COLO829 (cell line): ENCODE measurements at regions not wholly inside any gene's neighbourhood (a gene's known extent, or its start where the extent isn't known, plus 50 kb on each side); places are given as distances from the start of the nearest gene placed in this dataset.

Source experiments
- DNase-seq: peaks from one replicate; pipeline ENCODE4 v3.0.0; 2012; ENCODE audit warnings: low spot score

DNA sequence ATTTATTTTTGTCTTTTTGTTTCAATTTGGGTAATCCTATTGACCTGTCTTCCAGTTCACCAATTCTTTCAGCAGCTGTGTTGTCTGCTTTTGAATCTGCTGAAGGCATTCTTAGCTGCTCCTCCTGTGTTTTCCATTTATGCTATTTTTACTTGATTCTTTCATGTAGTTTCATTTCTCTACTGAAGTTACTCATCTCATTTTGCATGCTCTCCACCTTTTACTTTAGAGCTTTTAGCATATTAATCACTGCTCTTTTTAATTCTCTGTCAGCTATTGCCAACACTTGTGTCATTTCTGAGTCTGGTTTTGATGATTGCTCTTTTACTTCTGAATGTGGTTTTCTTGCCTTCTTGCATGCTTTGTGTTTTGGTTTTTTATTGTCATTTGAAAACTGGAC lies 496.0 kb upstream of the CLINT1 start:
- no peak for DNase-seq

DNA sequence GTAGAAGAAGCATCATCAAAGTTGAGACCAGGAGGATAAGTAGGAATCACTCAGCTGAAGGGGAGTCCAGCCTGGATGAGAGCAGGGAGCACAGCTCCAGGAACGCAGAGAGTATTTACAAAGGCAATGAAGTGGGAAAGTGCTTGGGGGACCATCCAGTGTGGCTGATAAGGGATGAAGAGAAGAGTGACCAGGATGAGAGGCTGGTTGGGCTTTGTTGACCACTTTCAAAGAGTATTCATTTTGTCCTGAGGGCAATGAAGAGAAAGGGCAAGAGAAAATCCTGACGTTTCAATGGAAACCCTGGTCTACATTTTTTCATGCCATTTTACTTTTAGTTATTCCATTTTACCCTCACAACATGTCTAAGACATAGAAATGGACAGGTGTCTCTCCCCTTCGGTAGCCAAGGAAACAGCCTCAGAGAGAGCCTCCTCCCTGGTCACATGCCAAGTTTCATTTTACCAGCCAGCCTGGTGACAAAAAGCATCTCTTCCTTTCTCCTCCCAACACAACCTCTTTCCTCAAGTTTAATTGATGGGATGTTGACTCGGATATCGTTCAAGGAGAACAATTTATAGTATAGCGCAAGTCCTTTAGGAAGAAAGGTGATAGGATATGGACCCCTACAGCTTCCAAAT lies 492.7 kb upstream of the CLINT1 start:
- no peak for DNase-seq

DNA sequence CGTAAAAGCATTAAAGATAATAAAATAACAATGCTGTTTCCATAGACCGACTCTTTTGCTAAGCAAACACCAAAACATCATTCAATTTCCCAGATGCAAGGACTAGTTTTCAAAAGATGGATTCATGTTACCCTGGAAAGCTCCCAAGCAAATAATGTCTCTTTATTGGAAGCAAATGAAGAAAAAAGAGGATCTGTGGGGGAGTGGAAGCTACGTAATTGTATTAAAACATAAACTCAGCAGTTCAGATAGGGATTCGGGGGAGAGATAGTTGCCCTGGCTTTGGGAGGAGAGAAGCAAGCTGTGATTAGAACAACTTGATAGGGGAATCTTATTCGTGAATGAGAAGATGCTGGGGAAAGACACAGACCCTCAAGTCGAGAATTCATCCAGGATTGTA lies 491.0 kb upstream of the CLINT1 start:
- DNase-seq: no peak

DNA sequence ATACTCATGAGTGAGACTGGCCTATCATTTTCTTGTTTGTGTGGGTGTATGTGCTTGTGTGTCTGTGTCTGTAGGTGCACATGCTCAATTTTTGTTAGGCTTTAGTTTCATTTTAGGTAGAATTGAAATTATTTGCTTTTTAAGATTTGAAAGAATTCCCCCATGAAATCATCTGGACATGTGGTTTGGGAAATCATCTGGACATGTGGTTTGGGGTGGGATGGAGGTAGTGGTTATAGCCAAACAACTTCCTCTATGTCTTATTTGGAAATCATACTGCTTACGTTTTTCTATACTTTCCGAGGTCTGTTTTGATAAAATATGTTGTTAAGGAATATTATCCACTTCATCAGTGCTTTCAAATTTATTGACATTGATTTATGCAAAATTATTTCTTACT lies 485.4 kb upstream of the CLINT1 start:
- DNase-seq: no peak

DNA sequence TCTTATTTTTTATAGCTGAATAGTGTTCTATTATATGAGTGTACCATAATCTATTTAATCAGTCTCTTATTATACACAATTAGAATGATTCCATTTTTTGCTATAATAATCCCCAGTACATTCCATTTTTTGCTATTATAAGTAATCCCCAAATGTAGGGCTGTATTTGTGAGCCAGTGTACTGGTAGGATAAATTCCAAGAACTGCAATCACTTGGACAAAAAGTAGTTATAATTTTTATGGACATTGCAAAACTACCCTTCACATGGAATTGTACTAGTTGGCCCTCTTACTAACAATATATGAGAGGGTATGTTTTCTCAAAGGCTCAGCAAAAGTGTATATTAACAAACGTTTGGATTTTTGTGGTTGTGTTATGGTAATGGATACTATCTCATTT lies 481.7 kb upstream of the CLINT1 start:
- no peak for DNase-seq

DNA sequence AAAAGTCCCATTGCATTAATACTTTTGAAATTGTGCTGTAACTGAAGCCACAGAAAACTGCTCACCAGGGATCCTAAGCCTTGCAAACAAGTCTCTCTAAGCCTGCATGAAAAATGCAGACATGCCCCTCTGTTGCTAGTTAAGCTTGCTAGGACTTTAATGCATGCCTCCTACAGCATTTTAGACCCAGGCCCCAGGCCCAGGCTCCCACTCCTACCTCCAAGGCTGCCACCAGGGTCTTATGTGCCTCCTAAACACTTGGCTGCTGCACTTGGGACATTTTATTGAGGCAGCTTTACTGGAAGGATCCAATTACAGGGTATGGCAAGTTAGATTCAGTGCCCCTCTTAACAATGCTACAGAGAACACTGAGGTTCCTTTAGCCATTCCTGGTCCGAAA lies 467.3 kb upstream of the CLINT1 start:
- no peak for DNase-seq

DNA sequence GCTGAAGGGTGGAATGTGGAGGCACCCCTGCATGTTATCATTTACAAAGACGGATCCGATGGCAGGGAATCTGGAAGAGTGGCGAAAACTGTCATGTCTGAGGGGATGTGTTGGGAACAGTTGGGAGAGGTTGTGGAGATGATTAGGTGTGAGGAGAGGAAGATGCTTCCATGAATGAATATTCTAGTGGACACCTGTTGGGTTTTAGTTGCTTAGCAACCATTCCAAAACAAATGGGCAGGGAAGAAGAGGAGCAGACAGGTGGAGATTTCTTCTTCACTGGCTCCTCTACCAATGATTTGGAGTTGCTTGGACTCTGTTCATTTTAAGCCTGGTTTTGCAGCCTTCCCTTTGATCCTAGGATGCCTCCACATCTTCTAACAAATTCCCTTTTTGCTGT lies 465.3 kb upstream of the CLINT1 start:
- DNase-seq: no peak

DNA sequence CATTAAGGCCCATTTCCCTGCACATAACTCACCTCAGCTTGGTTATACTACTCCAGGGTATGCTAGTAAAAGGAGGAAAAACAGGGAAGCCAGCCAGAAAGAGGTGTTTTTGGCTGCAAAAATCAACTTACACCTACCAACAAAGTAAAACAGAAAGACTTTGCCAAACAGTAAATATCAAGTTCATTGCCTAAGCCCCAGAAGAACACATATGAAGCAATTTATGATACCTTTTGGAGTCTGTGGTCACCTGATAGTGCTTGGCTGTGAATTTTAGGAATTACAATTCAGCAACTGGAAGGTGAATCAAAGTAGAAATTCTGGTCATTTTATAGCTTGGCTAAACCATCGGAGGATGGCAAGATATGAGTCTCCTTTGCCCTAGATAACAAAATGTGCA lies 463.7 kb upstream of the CLINT1 start:
- no peak for DNase-seq

DNA sequence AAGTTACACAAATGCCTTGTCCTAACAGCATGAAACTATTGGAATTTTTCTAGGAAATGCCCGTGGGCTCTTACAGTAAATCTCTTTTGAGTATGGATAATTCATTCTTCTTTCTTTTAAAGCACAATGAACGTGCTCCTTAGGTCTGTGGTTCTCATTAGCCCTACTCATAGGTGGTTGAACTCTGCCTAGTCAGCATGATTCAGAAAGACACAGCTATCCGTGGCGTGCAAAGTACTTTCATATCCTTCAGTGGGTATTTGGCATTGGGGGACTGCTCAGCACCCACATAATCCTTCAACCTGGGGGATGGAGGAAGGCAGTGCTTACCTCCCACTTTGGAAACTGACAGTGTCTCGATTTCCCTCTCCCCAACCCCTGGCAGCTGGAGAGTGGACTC lies 462.0 kb upstream of the CLINT1 start:
- DNase-seq: no peak

DNA sequence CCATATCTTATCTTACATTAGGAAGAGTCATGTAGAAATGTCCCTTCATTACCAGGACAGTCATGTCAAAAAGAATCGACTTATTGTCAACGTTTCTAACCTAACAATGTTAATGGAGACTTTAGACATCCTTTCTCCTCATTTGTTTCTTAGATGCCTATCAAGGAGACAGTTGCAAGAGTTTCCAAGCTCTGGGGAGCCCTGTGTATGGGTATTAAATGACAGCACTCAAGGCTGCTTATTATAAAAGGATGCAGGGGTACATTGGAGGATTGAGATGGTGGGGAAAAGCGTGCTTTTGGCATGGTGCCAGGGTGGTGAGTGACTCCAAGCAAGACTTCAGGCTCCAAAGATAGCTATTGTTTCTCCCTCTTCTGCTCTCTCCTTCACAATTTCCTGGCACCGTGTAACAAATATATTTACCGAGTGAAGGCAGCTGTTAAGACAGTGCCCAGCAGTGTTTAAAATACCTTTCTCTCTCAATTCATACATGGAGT lies 461.3 kb upstream of the CLINT1 start:
- no peak for DNase-seq

DNA sequence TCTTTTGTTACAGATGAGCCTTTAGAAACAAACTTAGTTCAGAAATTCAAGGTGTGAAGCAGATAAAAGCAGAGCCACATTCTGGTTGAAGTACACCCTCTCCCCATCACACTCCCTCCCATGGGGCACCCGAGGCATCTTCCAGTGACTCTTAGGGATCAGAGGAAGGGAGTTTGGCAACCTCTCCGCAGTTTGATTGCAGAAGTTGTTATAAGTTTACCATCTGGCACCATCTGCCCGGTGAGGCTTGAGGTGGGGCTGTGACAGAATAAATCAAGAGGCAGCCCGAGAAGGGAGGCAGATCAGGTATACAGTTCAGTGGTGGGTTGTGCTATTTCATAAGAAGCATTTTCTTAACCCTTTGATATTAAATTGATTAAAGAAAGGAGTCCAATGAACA lies 458.6 kb upstream of the CLINT1 start:
- DNase-seq: no peak

DNA sequence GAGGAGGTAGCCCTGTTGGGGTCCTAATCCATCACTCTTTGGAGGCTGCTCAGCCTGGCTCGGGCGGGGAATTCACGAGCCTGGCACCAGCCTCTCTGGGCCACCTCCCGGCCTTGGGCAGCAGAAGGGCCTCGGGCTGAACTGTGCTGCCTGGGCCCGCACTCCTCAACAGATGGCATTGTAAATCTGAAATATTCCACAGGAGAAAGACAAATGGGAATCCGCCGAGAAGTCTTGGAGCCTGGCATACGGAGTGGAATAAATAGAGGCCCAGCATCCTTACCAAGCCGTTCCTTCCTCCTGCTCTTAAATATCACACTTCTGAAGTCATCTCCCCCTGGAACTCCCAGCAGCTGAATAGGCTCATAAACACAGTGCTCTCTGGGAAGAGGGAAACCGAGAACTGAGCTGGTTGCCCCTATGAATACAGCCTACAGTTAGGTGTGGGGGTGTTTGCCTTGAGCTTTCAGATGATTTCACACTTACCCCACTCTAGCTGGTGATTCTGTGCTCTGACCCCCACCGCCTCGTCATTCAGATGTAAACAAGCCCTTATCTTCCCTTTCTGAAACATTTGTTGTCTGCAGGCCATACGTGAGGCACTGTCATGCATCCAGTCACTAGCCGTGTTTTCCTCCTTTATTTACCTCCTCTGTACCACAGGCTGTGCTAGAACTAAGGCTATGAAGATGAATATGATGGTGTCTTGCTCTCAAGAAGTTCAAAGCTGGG lies 455.0 kb upstream of the CLINT1 start:
- DNase-seq: no peak

DNA sequence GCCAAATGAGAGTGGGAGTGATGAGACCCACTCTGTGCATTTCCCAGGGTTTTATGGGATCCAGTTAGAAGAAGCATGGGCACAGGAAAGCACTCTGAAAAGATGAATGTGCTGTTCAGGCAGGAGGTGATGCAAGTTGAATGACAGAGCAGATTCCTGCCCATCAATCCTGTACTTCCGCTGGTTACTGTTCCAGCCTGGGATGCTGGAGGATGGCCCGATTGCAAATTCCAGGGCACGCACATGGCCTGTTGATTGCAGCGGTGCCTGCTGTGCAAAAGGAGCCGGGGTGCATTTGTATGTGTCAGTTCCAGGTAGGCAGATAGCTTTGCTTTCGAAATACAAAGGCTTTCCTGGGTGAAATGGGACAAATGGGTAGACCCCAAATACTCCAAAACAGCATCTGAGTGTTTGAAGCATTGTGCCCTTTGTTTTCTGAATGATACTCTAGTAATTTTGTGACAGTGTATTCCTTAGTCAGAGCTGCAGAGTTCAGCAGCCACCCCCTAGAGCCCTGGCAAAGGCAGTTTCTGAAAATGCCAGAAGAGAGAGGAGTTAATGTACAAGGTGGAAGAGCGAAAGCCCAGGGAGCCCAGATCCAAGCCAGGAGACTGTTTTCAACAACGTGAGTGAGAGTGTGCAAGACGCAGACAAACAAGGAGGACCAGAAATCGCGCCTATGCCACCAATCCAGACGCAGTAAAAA lies 454.2 kb upstream of the CLINT1 start:
- DNase-seq: no peak

DNA sequence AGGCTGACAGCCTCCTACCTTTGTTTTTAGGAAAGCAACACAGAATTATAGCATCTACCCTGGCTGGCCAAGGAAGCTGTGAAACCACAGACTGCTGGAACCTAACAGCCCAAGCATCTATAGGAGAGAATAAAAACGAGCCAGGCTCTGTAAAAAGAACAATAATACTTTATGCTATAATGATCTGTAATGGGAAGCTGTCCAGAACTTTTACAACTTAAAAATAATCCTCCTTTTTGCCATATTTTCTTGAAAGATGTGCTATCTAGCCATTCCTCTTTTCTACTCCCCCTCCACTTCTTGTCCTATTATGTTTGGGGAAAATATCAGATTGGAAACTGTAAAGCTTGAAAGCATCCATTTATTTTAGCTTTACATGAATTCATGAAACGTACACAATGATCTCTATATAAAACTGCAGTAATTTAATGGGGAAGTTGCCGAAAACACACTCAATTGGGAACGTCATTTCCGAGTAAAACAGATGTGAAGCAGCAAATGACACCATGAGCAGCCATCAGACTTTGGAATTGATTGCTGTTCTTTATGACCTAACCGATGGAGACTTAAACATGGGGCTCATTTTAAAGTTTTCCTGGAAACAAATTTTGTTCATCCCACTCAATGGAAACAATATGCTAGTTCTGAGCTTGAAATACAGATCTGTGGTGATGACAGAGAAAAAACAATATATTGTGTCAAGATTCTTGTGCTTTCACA lies 450.3 kb upstream of the CLINT1 start:
- no peak for DNase-seq

DNA sequence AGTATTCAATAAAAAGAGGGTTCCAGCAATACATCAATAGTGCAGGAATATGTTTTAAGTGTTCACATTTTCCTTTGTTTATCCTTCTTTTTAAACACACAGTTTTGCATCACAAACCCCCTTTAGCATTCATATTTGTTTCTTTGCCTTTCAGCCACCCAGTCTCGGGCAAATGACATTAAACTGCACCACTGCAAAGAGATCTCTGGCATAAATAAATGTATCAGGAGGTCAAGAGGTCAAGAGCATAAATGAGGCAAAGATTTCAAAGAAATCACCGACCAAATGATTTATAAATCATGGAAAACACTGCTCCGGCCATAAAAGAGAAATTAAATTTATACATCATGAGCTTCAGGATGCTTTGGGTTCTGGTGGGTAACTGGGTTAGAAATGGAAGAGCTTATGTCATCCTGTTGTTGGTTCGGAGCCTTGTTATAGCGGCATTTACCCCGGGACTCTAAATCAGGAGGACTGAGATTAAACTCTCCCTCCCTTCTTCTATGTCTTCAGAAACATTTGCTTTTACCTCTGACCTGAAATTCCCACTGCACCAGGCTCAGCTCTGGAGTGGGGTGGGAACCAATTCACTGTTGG lies 449.6 kb upstream of the CLINT1 start:
- DNase-seq: no peak

DNA sequence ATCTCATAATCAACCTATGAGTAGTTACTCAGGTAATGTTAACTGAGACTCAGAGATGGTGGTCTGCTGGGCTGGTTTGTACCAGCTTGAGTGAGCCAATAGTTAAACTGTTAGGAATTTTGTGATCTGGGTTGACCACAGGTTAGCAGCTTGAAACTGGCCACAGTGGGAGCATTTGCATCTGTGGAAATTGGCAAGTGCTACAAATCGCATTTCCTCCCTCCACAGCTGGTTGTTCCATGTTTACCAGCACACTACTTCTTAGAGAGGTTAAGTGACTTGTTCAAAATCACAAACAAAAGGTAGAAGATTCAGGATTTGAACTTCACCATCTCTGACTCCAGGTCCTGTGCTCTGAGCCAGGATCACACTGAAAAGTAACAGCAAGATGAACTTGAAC lies 446.9 kb upstream of the CLINT1 start:
- DNase-seq: no peak

DNA sequence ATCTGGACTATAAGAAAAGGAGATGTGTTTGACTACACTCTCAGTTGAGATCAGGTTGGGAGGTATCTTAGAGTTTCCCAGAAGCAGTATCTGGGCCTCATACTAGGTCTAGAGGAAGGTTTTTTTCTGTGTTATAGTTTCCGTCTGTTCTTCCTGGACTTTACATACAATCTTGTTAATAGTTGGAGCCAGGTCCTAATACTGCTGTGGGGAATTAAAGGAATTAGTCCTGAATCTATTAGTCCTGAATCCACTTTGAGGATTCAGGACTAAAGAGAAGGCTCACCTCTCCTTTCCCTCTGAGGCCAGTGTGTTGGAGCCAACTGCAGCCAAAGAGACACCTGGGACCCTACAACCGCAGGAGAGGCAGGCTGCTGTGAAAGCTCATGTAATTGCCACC lies 445.7 kb upstream of the CLINT1 start:
- no peak for DNase-seq

DNA sequence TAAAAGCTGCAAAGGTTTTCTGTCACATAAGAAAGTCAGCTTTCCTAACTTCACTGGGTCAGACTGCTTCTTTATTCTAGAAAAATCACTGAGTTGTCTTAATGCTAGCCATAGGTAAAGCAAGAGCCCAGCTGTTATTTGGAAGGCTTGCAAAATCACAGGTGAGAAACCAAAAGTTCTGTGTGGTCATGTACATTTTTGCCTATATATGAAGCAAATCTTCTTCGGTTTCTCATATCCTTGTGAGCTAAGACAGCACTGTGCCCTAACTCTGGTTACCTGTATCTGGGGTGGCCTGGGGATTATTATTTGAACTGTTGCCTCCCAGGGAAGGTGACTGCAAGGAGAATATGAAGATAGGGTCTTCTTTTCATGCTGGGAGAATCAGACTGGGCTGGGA lies 444.9 kb upstream of the CLINT1 start:
- no peak for DNase-seq

DNA sequence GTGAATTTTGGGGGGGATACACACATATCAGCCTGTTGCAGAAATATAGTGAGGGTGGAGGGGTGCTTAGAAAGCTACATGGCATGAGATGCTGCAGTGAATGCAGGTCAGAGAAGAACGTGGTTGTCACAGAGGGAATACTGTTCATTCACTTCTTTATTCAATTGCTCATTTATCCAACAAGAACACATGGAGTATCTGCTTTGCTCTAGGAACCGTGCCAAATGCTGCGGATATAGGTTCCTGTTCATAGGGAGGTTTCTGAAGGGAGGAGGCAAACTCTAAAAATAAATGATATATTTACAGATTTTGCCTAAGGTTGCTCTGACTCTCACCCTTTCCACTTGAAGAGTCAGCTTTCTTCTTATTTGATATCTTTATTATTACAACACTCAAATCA lies 444.3 kb upstream of the CLINT1 start:
- peak; percentile 64 for DNase-seq

DNA sequence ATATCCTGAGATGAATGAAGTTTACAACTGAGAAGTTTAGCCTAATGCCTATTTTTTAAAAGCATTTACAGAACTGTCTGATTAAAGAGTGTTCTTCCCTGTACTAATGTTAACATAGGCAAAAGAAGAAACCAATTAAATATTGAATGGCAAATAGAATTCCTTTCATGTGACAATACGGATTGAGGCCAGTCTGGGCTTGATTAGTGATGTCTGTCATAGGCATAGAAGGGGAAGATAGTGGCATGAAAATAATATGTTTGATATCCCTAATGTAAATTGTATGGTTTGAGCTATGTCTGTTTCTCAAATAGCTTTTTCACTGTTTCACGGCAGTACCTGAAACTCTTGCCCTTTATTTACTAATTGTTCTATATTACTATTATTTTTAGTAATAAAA lies 443.1 kb upstream of the CLINT1 start:
- no peak for DNase-seq

DNA sequence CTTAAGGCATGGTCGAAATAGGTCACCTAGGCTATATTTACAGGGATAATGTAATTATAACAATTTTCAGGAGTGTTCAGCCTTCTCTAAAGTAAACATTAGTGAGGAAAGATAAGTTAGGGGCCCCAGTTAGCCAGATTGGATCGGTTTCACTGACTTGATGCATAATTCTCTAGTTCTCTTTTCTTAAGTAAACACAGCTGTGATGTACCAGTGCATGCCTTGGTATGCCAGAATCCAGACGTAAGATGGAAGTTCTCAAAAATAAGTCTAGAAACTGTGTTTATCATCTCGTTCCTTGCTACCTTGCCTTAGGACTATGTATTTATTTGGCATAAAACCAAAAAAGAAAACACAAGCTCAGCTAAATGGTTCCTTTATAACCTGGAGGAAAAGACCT lies 442.2 kb upstream of the CLINT1 start:
- DNase-seq: no peak

DNA sequence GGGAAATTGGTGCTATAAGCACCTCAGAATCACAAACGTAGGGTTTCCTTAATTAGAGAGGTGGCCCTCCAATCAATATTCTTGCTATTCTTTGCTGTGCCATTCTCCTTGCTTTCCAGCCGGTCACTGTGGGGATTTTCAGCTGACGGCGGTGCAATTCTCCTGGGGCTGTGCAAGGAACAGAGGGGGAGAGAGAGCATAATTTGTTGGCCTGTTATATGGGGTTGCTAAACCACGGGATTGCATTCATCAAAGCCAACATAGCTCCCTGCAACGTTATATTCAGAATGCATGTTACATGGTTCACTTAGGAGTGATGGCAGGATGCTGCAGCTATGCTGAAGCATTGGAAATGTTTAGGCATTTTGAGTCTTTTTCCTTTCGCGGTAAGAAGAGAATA lies 441.3 kb upstream of the CLINT1 start:
- no peak for DNase-seq
